ENCODE measurements at regions not wholly inside any gene's neighbourhood (a gene's known extent, or its start where the extent isn't known, plus 50 kb on each side); places are given as distances from the start of the nearest gene placed in this dataset.

DNA sequence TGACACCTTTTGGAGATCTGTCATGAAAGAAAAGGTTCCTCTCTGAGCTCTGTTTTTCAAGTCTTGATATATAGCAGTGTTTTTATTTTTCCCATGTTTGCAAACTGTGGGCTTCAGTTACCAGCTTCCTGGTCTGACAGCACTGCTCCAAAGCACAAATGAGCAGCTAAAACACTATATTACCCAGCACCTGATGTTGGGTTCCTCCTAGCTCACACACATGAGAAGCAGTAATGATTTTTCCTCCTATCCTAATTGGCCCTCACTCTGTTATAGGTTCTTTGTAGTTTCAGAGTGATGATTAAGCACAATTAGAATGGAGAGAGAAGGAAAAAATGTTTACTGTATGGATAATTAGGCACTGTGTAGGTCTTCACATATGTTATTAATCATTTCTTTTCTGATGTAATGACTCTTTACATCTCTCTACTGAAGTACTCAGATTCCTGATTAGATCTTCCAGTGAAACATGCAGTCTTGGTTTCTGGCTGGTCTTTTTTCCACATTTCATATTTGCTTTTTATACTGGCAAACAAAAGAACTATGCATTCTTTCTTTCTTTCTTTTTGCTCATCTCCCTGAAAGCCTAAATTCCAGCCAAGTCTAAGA lies 939.7 kb downstream of the NSUN3 start:
- Histone ChIP-seq H3K27ac (no peak overlapping the region), H3K4me1 (no peaks in the 10 kb centered on the region), H3K4me3 (ENCODE audit: low read depth, low read length) (no peak overlapping the region), H3K27me3 (ENCODE audit: control insufficient read depth, insufficient read depth, low read length) (no peaks in the 10 kb centered on the region), H3K36me3 (ENCODE audit: control insufficient read depth, insufficient read depth, low read length) (no peaks in the 10 kb centered on the region), H2AFZ (no peak overlapping the region), H3K9me3 (ENCODE audit: control insufficient read depth, low read length) (no peaks in the 10 kb centered on the region), H3K9ac (no peak overlapping the region), H3K79me2 (no peaks in the 10 kb centered on the region), H3K4me2 (ENCODE audit: low read length) (no peak overlapping the region)
- TF ChIP-seq, protein P1, sequence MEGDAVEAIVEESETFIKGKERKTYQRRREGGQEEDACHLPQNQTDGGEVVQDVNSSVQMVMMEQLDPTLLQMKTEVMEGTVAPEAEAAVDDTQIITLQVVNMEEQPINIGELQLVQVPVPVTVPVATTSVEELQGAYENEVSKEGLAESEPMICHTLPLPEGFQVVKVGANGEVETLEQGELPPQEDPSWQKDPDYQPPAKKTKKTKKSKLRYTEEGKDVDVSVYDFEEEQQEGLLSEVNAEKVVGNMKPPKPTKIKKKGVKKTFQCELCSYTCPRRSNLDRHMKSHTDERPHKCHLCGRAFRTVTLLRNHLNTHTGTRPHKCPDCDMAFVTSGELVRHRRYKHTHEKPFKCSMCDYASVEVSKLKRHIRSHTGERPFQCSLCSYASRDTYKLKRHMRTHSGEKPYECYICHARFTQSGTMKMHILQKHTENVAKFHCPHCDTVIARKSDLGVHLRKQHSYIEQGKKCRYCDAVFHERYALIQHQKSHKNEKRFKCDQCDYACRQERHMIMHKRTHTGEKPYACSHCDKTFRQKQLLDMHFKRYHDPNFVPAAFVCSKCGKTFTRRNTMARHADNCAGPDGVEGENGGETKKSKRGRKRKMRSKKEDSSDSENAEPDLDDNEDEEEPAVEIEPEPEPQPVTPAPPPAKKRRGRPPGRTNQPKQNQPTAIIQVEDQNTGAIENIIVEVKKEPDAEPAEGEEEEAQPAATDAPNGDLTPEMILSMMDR (IDR thresholded peaks at IDR 0.05): no peak

DNA sequence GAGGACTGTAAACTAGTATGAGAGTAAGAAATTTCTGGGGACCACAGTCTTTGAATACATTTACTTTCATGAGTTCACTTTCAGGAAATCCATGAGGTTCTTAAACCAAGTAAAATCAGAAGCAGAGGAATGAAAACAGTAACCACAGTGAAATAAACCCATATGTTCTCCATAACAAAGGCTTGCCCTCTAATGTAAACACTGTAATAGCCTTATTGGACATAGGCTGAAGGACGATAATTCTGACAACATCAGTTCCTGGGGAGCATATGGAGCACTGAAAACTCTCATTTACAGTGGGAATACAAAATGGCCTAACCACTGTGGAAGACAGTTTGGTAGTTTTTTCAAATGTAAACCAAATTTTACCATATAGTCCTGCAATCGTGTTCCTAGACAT lies 965.8 kb downstream of the NSUN3 start:
- Histone ChIP-seq H3K9ac (no peak overlapping the region), H3K79me2 (no peaks in the 10 kb centered on the region), H3K36me3 (ENCODE audit: control insufficient read depth, insufficient read depth, low read length) (no peaks in the 10 kb centered on the region), H3K9me3 (ENCODE audit: control insufficient read depth, low read length) (no peaks in the 10 kb centered on the region), H3K4me3 (ENCODE audit: low read depth, low read length) (no peak overlapping the region), H3K27me3 (ENCODE audit: control insufficient read depth, insufficient read depth, low read length) (no peaks in the 10 kb centered on the region), H3K4me2 (ENCODE audit: low read length) (no peak overlapping the region), H2AFZ (no peak overlapping the region), H3K4me1 (no peaks in the 10 kb centered on the region), H3K27ac (no peak overlapping the region)
- TF ChIP-seq, protein P1 (IDR thresholded peaks at IDR 0.05): no peak

DNA sequence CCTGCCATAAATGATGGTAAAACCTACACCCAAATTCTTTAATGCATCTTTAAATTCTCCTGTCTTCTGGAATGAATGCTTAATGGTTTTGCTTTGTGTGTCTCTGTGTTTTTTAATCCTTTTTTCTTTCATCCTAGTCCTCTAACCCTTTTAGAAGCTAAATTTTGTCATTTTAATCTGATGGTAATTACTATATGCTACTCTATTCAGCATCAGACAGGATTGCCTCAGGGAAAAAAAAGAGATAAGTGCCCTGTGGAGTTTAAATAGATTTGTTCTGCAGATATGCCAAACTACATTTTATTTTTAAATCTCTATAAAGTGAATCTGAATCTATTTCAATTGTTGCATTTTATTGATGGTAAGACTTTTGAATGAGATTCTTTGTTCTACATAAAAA lies 966.8 kb downstream of the NSUN3 start:
- Histone ChIP-seq H2AFZ (no peak overlapping the region), H3K27me3 (ENCODE audit: control insufficient read depth, insufficient read depth, low read length) (no peaks in the 10 kb centered on the region), H3K36me3 (ENCODE audit: control insufficient read depth, insufficient read depth, low read length) (no peaks in the 10 kb centered on the region), H3K9me3 (ENCODE audit: control insufficient read depth, low read length) (no peaks in the 10 kb centered on the region), H3K79me2 (no peaks in the 10 kb centered on the region), H3K4me3 (ENCODE audit: low read depth, low read length) (no peak overlapping the region), H3K4me1 (no peaks in the 10 kb centered on the region), H3K27ac (no peak overlapping the region), H3K9ac (no peak overlapping the region), H3K4me2 (ENCODE audit: low read length) (no peak overlapping the region)
- TF ChIP-seq, protein P1 (IDR thresholded peaks at IDR 0.05): no peak

DNA sequence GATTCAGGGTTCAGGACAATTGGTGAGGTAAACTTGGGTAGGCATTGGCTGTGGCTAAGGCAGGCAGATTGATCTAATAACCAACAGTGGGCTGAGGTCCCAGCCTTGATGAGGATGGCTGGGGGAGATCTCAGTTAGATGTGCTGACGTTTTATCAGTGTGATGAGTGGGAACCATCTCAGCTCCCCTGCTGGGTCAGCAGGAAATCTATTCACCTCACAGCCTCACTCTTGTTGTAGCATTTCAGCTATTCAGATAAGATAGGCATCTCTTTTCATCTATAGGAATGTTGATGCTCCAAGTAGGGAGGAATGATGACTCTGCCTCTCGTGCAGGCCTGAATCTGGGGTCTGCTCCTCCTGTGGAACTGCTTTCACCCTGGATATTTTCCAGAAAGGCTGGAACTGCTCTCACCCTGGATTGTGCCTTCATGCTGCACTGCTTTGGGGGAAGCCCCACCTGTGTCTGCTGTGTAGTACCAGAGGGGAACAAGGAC lies 973.7 kb downstream of the NSUN3 start:
- H2AFZ ChIP-seq: no peak overlapping the region
- H3K36me3 ChIP-seq (ENCODE audit: control insufficient read depth, insufficient read depth, low read length): no peaks in the 10 kb centered on the region
- TF ChIP-seq, protein P1 (IDR thresholded peaks at IDR 0.05): no peak
- no peaks in the 10 kb centered on the region for H3K79me2 ChIP-seq
- H3K27ac ChIP-seq: no peak overlapping the region
- H3K9ac ChIP-seq: no peak overlapping the region
- H3K4me3 ChIP-seq (ENCODE audit: low read depth, low read length): no peak overlapping the region
- peaks cover 4% of the 10 kb centered on the region for H3K9me3 ChIP-seq (ENCODE audit: control insufficient read depth, low read length)
- H3K4me1 ChIP-seq: no peaks in the 10 kb centered on the region
- no peak overlapping the region for H3K4me2 ChIP-seq (ENCODE audit: low read length)
- no peaks in the 10 kb centered on the region for H3K27me3 ChIP-seq (ENCODE audit: control insufficient read depth, insufficient read depth, low read length)

DNA sequence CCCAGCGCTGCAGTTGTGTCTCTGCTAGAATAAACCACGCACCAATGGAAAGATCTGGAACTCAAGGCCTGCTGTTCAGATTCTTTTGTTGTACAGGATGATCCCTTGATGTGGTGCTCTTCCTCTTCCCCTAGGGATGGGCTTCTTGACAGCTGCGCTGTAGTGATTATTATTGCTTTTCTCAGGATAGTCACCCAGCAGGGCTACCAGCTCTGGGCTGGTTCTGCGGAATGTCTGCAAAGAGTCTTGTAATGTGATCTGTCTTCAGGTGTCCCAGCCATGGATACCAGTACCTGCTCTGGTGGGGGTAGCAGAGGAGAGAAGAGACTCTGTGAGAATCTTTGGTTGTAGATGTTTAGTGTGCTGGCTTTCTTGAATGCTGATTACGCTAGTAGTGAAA lies 974.2 kb downstream of the NSUN3 start:
- H3K27ac ChIP-seq: no peak overlapping the region
- peaks cover 4% of the 10 kb centered on the region for H3K9me3 ChIP-seq (ENCODE audit: control insufficient read depth, low read length)
- H3K4me2 ChIP-seq (ENCODE audit: low read length): no peak overlapping the region
- no peaks in the 10 kb centered on the region for H3K79me2 ChIP-seq
- no peaks in the 10 kb centered on the region for H3K27me3 ChIP-seq (ENCODE audit: control insufficient read depth, insufficient read depth, low read length)
- no peak overlapping the region for H3K9ac ChIP-seq
- no peak overlapping the region for H2AFZ ChIP-seq
- no peak overlapping the region for H3K4me3 ChIP-seq (ENCODE audit: low read depth, low read length)
- H3K4me1 ChIP-seq: no peaks in the 10 kb centered on the region
- TF ChIP-seq, protein P1 (IDR thresholded peaks at IDR 0.05): no peak
- no peaks in the 10 kb centered on the region for H3K36me3 ChIP-seq (ENCODE audit: control insufficient read depth, insufficient read depth, low read length)

All from parathyroid adenoma (tissue), 2 donors.